Progenitor cell of endocrine pancreas (in vitro differentiated cells): ENCODE measurements at regions not wholly inside any gene's neighbourhood (a gene's known extent, or its start where the extent isn't known, plus 50 kb on each side); places are given as distances from the start of the nearest gene placed in this dataset.

Experiments used
- DNase-seq: peaks from one replicate; pipeline ENCODE4 v3.0.0; 2021; ENCODE audit warnings: low spot score; ENCODE audit not compliant: unreplicated experiment
- H3K27ac Mint-ChIP-seq: 2 replicates; pipeline ENCODE4 v1.8.0; 2021; ENCODE audit warnings: mild to moderate bottlenecking, moderate library complexity, mixed read lengths
- H3K27me3 Mint-ChIP-seq: 2 replicates; pipeline ENCODE4 v1.8.0; 2021; ENCODE audit warnings: mixed read lengths
- H3K36me3 Mint-ChIP-seq: 2 replicates; pipeline ENCODE4 v1.8.0; 2022; ENCODE audit warnings: mixed read lengths; ENCODE audit not compliant: insufficient read depth
- H3K4me1 Mint-ChIP-seq: 2 replicates; pipeline ENCODE4 v1.8.0; 2021; ENCODE audit warnings: low read depth, mixed read lengths
- H3K4me3 Mint-ChIP-seq: 2 replicates; pipeline ENCODE4 v1.8.0; 2021; ENCODE audit warnings: low read depth, mild to moderate bottlenecking, moderate library complexity, mixed read lengths
- H3K9me3 Mint-ChIP-seq: 2 replicates; pipeline ENCODE4 v1.8.0; 2021; ENCODE audit warnings: low read depth, mixed read lengths
- TF ChIP-seq, protein P1 (sequence below): fragments of 200-600 bp; sonication (generic); IDR thresholded peaks from one replicate; pipeline ENCODE4 v1.5.0; 2021; ENCODE audit warnings: antibody characterized with exemption, mild to moderate bottlenecking; ENCODE audit not compliant: unreplicated experiment

DNA sequence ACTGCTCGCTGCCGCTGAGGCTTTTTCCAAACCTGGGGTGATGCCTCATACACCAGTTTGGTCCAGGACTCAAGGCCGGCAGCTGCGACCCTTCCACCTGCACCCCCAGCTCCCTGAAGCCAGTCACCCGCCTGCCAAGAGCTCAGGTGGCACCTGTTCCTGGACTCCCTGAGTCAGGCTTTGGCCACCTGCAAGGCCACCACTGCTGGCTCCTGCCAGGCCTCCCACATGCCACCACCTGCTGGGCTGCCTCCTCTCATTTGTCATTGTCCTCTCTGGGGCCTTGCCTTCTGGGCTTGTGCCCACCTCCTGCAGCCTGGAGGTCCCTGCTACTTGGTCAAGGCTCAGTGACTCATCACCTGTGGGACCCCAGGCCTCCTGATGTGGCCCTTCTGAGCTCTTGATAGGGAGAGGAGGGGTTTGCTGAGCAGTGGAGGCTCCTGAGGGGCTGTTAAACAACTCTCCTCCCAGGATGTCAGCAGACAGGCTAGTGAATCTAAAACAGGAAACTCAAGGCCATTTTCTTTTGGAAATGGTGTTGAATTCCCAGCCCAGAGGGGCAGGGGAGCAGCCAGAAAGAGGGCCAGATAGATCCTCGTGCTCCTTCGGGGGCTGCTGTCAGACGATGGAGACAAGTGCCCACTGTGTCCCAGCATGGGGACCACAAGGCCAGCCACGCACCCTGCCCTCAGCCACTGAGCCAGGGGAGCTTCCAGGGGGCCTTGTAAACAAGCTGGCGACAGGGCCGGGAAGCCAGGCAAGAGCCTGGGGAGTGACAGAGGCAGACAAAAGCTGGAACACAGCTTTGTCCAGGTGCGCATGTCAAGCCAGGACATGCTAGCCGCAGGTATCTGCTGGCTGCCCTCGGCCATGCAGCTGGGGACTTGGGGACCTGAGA, 416.8 kb downstream of the LRATD1 start:
- TF ChIP-seq, protein P1, sequence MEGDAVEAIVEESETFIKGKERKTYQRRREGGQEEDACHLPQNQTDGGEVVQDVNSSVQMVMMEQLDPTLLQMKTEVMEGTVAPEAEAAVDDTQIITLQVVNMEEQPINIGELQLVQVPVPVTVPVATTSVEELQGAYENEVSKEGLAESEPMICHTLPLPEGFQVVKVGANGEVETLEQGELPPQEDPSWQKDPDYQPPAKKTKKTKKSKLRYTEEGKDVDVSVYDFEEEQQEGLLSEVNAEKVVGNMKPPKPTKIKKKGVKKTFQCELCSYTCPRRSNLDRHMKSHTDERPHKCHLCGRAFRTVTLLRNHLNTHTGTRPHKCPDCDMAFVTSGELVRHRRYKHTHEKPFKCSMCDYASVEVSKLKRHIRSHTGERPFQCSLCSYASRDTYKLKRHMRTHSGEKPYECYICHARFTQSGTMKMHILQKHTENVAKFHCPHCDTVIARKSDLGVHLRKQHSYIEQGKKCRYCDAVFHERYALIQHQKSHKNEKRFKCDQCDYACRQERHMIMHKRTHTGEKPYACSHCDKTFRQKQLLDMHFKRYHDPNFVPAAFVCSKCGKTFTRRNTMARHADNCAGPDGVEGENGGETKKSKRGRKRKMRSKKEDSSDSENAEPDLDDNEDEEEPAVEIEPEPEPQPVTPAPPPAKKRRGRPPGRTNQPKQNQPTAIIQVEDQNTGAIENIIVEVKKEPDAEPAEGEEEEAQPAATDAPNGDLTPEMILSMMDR, result no peak
- Mint-ChIP-seq H3K4me1 (peaks cover 12% of the 10 kb centered on the region), H3K27me3 (no peaks in the 10 kb centered on the region), H3K9me3 (no peaks in the 10 kb centered on the region), H3K4me3 (no peak overlapping the region), H3K27ac (no peak overlapping the region), H3K36me3 (no peaks in the 10 kb centered on the region)
- no peak for DNase-seq

DNA sequence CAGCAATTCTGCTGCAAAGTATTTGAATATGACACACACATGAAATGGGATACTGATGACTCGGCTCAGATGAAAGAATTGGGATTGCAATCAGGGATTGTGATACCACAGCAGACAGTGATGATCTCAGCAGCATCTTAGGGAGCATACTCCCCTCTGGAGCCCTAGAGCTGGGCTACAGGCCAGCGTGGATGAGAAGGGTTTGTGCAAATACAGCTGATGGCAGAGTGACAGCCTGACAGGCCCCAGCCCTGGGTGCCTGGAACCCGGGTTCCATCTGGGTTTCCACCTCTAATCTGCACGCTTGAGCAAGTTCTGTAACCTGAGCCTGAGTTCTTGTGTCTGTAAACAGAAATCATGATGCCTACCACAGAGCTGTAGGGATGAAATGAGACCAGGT, 418.0 kb downstream of the LRATD1 start:
- TF ChIP-seq, protein P1, result no peak

DNA sequence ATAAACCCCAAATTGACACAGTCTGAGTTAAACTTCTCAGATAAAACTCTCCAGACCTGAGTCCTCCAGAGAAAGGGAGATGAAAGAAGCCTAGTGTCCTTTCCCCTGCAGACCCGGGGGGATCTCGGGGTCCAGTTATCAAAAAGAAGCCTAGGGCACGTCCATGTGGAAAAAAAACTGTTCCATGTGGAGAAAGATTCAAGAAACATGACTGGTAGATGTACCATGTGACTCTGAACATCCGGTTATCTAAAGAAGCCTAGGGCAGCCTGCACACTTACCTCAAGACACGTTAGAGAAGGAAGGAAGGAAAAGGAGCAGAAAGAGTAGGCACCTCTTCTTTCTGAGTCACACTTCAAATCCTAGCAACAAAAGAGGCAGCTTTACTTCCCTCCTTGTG, 421.0 kb downstream of the LRATD1 start:
- DNase-seq, result no peak
- H3K36me3 Mint-ChIP-seq, result no peaks in the 10 kb centered on the region
- peaks cover 2% of the 10 kb centered on the region for H3K27me3 Mint-ChIP-seq
- no peak overlapping the region for H3K4me3 Mint-ChIP-seq
- peaks cover 2% of the 10 kb centered on the region for H3K9me3 Mint-ChIP-seq
- H3K4me1 Mint-ChIP-seq, result peaks cover 12% of the 10 kb centered on the region
- TF ChIP-seq, protein P1, result no peak
- H3K27ac Mint-ChIP-seq, result no peak overlapping the region

More for the DNA sequence above, 418.0 kb downstream of the LRATD1 start:
- no peak overlapping the region for H3K27ac Mint-ChIP-seq
- H3K9me3 Mint-ChIP-seq, result no peaks in the 10 kb centered on the region
- H3K4me1 Mint-ChIP-seq, result peaks cover 12% of the 10 kb centered on the region
- no peak for DNase-seq
- H3K4me3 Mint-ChIP-seq, result no peak overlapping the region
- peaks cover 2% of the 10 kb centered on the region for H3K27me3 Mint-ChIP-seq
- H3K36me3 Mint-ChIP-seq, result no peaks in the 10 kb centered on the region

DNA sequence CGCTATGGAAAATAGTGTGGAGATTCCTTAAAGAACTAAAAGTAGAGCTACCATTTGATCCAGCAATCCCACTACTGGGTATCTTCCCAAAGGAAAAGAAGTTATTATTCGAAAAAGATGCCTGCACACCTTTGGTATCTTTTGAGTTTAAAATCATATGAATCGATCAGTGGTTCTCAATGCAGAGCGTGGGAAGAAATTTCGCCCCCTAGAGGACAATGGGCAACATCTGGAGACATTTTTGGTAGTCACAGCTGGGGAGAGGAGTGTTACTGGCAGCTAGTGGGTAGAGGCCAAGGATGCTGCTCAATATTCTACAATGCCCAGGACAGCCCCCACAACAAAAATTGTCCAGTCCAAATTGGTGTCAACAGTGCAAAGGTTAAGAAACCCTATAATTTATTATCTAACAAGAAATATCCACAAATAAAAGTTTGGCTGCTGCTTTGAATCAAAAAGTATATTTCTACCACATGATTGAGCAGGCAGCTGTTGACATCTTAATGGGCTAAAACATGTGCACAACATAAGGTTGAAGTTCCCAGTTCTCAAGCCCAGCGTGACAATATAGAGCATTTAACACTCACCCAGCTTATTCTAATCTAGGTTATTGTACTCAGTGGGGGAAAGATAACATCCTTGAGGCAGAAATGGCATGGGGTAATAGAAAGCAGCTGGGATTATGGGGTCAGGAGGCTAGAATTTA, 425.7 kb downstream of the LRATD1 start:
- Mint-ChIP-seq H3K36me3 (no peaks in the 10 kb centered on the region), H3K4me3 (no peak overlapping the region), H3K9me3 (peaks cover 2% of the 10 kb centered on the region), H3K27me3 (peaks cover 2% of the 10 kb centered on the region), H3K4me1 (peaks cover 4% of the 10 kb centered on the region), H3K27ac (no peak overlapping the region)
- no peak for DNase-seq
- TF ChIP-seq, protein P1, result peak; percentile 31

DNA sequence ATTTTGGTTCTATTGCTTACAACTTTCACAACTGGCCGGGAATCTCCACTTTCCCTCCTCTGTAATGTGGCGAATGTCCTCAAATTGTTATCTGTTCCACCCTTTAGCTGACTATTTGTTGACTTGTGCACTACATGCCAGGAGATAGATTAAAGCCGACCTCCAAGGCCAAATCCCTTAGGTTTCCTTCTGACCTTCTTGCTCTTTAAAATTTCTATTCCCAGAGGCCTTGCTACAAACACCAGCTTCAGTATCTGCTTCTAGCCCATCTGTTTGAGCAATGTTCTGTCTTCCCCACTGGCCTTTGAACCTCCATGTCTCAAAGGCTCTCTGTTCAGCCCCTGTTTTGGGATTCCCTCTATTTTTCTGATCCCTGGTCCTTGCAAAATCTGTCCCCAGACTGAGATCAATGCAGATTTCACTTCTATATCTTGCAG, 426.2 kb downstream of the LRATD1 start:
- peaks cover 6% of the 10 kb centered on the region for H3K4me1 Mint-ChIP-seq
- peaks cover 2% of the 10 kb centered on the region for H3K9me3 Mint-ChIP-seq
- H3K27ac Mint-ChIP-seq, result no peak overlapping the region
- TF ChIP-seq, protein P1, result no peak
- no peaks in the 10 kb centered on the region for H3K36me3 Mint-ChIP-seq
- DNase-seq, result no peak
- H3K4me3 Mint-ChIP-seq, result no peak overlapping the region
- H3K27me3 Mint-ChIP-seq, result peaks cover 2% of the 10 kb centered on the region
